IMR-90 (cell line): ENCODE measurements at regions not wholly inside any gene's neighbourhood (a gene's known extent, or its start where the extent isn't known, plus 50 kb on each side); places are given as distances from the start of the nearest gene placed in this dataset.

Experiments used
- ATAC-seq: fragments of 200-7000 bp; cut with Tn5 transposase; 2 replicates; pipeline ENCODE4 v1.9.1; 2020; ENCODE audit warnings: low read depth, mild to moderate bottlenecking, moderate library complexity
- BruUV-seq: library from RNA; stranded (reverse); fragments of 400-500 nt; replicated peaks from 2 replicates; lab custom pipeline; 2021; lab: Mats Ljungman, UMichigan
- CTCF ChIA-PET: fragments of 300-600 bp; formaldehyde crosslinking; extraction: SDS; loops from one replicate; lab custom pipeline; 2021; ENCODE audit warnings: antibody characterized with exemption; lab: Yijun Ruan, JAX
- POLR2A ChIA-PET: fragments of 300-600 bp; sonication (Branson Sonifier 250); formaldehyde crosslinking; loops from one replicate; lab custom pipeline; 2022; ENCODE audit warnings: antibody characterized with exemption; ENCODE audit not compliant: unreplicated experiment; lab: Charles Lee
- DNase-seq: peaks from one replicate; pipeline ENCODE4 v3.0.0; 2013
- H2AFZ ChIP-seq: replicated peaks from 2 replicates; pipeline ENCODE3; 2013; ENCODE audit warnings: low read length, mild to moderate bottlenecking; ENCODE audit not compliant: poor library complexity
- H2AK5ac ChIP-seq: 2 replicates; pipeline ENCODE4 v1.6.1; 2013; ENCODE audit warnings: low read depth, low read length, inconsistent platforms
- H2AK9ac ChIP-seq: replicated peaks from 2 replicates; pipeline ENCODE3; 2013; ENCODE audit warnings: mild to moderate bottlenecking, low read depth, low read length, moderate library complexity; ENCODE audit not compliant: poor library complexity
- H2BK120ac ChIP-seq: 2 replicates; pipeline ENCODE4 v1.6.1; 2013; ENCODE audit warnings: low read depth, low read length, inconsistent platforms
- H2BK15ac ChIP-seq: 3 replicates; pipeline ENCODE4 v1.6.1; 2013; ENCODE audit warnings: low read depth, low read length, inconsistent platforms
- H2BK20ac ChIP-seq: 2 replicates; pipeline ENCODE4 v1.6.1; 2013; ENCODE audit warnings: low read depth, mild to moderate bottlenecking, inconsistent platforms, low read length, moderate library complexity
- H2BK5ac ChIP-seq: 2 replicates; pipeline ENCODE4 v1.6.1; 2013; ENCODE audit warnings: mild to moderate bottlenecking, low read depth, low read length, inconsistent platforms; ENCODE audit not compliant: poor library complexity, severe bottlenecking
- H3K14ac ChIP-seq: replicated peaks from 2 replicates; pipeline ENCODE4 v1.6.1; 2013; ENCODE audit warnings: low read depth, low read length, inconsistent platforms
- H3K18ac ChIP-seq: 2 replicates; pipeline ENCODE4 v1.6.1; 2013; ENCODE audit warnings: low read depth, low read length, control low read depth
- H3K23ac ChIP-seq: 2 replicates; pipeline ENCODE4 v1.6.1; 2013; ENCODE audit warnings: low read depth, low read length, inconsistent platforms
- H3K27ac ChIP-seq: 2 replicates; pipeline ENCODE4 v1.5.1; 2013; ENCODE audit warnings: mild to moderate bottlenecking, control low read depth, low read length; ENCODE audit not compliant: insufficient read depth
- H3K27me3 ChIP-seq: 2 replicates; pipeline ENCODE4 v1.6.1; 2013; ENCODE audit warnings: low read length; ENCODE audit not compliant: control insufficient read depth, insufficient read depth
- H3K36me3 ChIP-seq: 2 replicates; pipeline ENCODE4 v1.6.1; 2013; ENCODE audit warnings: low read length, mixed read lengths; ENCODE audit not compliant: control insufficient read depth, insufficient read depth
- H3K4ac ChIP-seq: 2 replicates; pipeline ENCODE4 v1.6.1; 2013; ENCODE audit warnings: low read depth, low read length, inconsistent platforms
- H3K4me1 ChIP-seq: 2 replicates; pipeline ENCODE4 v1.6.1; 2013; ENCODE audit warnings: low read length, mixed read lengths; ENCODE audit not compliant: control insufficient read depth, insufficient read depth
- H3K4me2 ChIP-seq: 2 replicates; pipeline ENCODE4 v1.6.1; 2013; ENCODE audit warnings: low read depth, mild to moderate bottlenecking, control low read depth, low read length, moderate library complexity
- H3K4me3 ChIP-seq: 2 replicates; pipeline ENCODE4 v1.5.1; 2013; ENCODE audit warnings: low read depth, mild to moderate bottlenecking, control low read depth, low read length, moderate library complexity; ENCODE audit not compliant: insufficient read depth
- H3K56ac ChIP-seq: 2 replicates; pipeline ENCODE4 v1.6.1; 2013; ENCODE audit warnings: low read length, inconsistent platforms; ENCODE audit not compliant: insufficient read depth; ENCODE audit errors: extremely low read depth
- H3K79me1 ChIP-seq, 2 experiments: 2 replicates each; pipeline ENCODE4 v1.6.1; 2013; ENCODE audit warnings: low read length in 2 of 2, inconsistent platforms in 1 of 2, low read depth in 1 of 2
- H3K9ac ChIP-seq: 2 replicates; pipeline ENCODE4 v1.6.1; 2013; ENCODE audit warnings: low read depth, low read length, control low read depth
- H3K9me1 ChIP-seq: 2 replicates; pipeline ENCODE4 v1.6.1; 2013; ENCODE audit warnings: low read length, inconsistent platforms; ENCODE audit not compliant: insufficient read depth
- H3K9me3 ChIP-seq: 2 replicates; pipeline ENCODE4 v1.6.1; 2013; ENCODE audit warnings: low read length; ENCODE audit not compliant: control insufficient read depth, insufficient read depth
- H4K20me1 ChIP-seq: 2 replicates; pipeline ENCODE4 v1.6.1; 2013; ENCODE audit warnings: low read length, inconsistent platforms; ENCODE audit not compliant: insufficient read depth
- H4K5ac ChIP-seq: 2 replicates; pipeline ENCODE4 v1.6.1; 2013; ENCODE audit warnings: mild to moderate bottlenecking, low read depth, low read length, control low read depth
- H4K8ac ChIP-seq, 2 experiments: 2 replicates each; pipeline ENCODE4 v1.6.1; 2013; ENCODE audit warnings: low read depth in 2 of 2, low read length in 2 of 2, control low read depth in 1 of 2, inconsistent platforms in 1 of 2
- H4K91ac ChIP-seq: 2 replicates; pipeline ENCODE4 v1.6.1; 2013; ENCODE audit warnings: low read depth, low read length, inconsistent platforms; ENCODE audit not compliant: insufficient read depth
- SMC3 ChIP-seq: fragments of 150-350 bp; IDR thresholded peaks from 2 replicates; pipeline ENCODE4 v1.6.1; 2016; ENCODE audit warnings: low read depth, mild to moderate bottlenecking, antibody characterized with exemption, low read length, moderate library complexity
- dilution Hi-C: fragments of 300-500 bp; cut with HindIII; formaldehyde crosslinking; loops from one replicate; pipeline ENCODE4 v1.14.3; 2018; ENCODE audit warnings: low sequenced_read_pairs; ENCODE audit not compliant: unreplicated experiment
- in situ Hi-C: fragments of 300-500 bp; cut with MboI; formaldehyde crosslinking; loops from 3 replicates; pipeline ENCODE4 v1.14.3; 2019; ENCODE audit warnings: low sequenced_read_pairs, inconsistent platforms, mixed read lengths
- intact Hi-C: fragments of 100-400 bp; cut with micrococcal nuclease; formaldehyde crosslinking; loops from 2 replicates; pipeline ENCODE4 v1.10.0; 2022
- TF ChIP-seq, protein P1 (sequence below): fragments of 150-350 bp; IDR thresholded peaks from 2 replicates; pipeline ENCODE4 v1.6.1; 2016; ENCODE audit warnings: low read depth, mild to moderate bottlenecking, low read length, moderate library complexity, borderline replicate concordance

DNA sequence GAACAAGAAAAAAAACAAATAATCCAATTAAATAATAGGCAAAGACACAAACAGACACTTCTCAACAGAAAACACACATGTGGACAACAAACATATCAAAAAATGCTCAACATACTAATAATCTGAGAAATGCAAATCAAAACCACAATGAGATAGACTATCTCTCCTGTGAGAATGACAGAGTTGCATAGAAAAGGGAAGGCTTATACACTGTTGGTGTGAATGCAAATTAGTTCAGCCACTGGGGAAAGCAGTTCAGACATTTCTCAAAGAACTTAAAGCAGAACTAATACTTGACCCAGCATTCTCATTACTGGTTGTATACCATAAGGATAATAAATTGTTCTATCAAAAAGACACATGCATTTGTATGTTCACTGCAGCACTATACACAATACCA is 637.8 kb upstream of the LUZP2 start:
- Histone ChIP-seq H4K20me1 (no peaks in the 10 kb centered on the region), H2BK5ac (no peak overlapping the region), H3K4me3 (no peak overlapping the region), H4K91ac (no peak overlapping the region), H4K5ac (no peak overlapping the region), H3K27ac (no peak overlapping the region), H3K9me1 (no peaks in the 10 kb centered on the region), H3K14ac (no peak overlapping the region), H2BK20ac (no peak overlapping the region), H3K9ac (no peak overlapping the region), H3K4me1 (0 out of 2 replicates have a peak, but pooled peaks cover 2% of the 10 kb centered on the region), H2BK120ac (no peak overlapping the region), H3K79me1 (no peaks in the 10 kb centered on the region), H3K23ac (no peak overlapping the region), H3K4ac (no peak overlapping the region), H4K8ac (no peak overlapping the region), H2AFZ (no peak overlapping the region), H3K27me3 (no peaks in the 10 kb centered on the region), H3K4me2 (no peak overlapping the region), H3K56ac (no peak overlapping the region), H3K9me3 (0 out of 2 replicates have a peak, but pooled peaks cover 2% of the 10 kb centered on the region), H3K36me3 (no peaks in the 10 kb centered on the region), H2BK15ac (no peak overlapping the region), H3K18ac (no peak overlapping the region), H2AK9ac (no peak overlapping the region), H2AK5ac (no peak overlapping the region)
- CTCF ChIA-PET: no interaction called here
- BruUV-seq: no TSS peak
- TF ChIP-seq SMC3: no peak
- TF ChIP-seq, protein P1, sequence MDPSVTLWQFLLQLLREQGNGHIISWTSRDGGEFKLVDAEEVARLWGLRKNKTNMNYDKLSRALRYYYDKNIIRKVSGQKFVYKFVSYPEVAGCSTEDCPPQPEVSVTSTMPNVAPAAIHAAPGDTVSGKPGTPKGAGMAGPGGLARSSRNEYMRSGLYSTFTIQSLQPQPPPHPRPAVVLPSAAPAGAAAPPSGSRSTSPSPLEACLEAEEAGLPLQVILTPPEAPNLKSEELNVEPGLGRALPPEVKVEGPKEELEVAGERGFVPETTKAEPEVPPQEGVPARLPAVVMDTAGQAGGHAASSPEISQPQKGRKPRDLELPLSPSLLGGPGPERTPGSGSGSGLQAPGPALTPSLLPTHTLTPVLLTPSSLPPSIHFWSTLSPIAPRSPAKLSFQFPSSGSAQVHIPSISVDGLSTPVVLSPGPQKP: no peak
- dilution Hi-C loops (no loop called here), in situ Hi-C loops (no loop called here), intact Hi-C loops (no loop called here)
- DNase-seq (no peak), ATAC-seq (no peak)
- POLR2A ChIA-PET: no interaction called here
